ENCODE measurements at regions not wholly inside any gene's neighbourhood (a gene's known extent, or its start where the extent isn't known, plus 50 kb on each side); places are given as distances from the start of the nearest gene placed in this dataset.

- TF ChIP-seq CTCF (IDR thresholded peaks at IDR 0.05) (no peak), POLR2A (IDR thresholded peaks at IDR 0.05) (no peak)
Observed at GRCh38 chr2:111684611-111685010, 199.4 kb downstream of the ANAPC1 start.

All from esophagus squamous epithelium (tissue), 4 donors.